Esophagus muscularis mucosa (tissue), 4 donors: ENCODE measurements at regions not wholly inside any gene's neighbourhood (a gene's known extent, or its start where the extent isn't known, plus 50 kb on each side); places are given as distances from the start of the nearest gene placed in this dataset.

Experiments
- CTCF ChIP-seq, 3 experiments: fragments of 200-600 bp in 2 of 3; fragments of 450-650 bp in 1 of 3; sonication (generic) in 2 of 3; IDR thresholded peaks; one replicate each; pipeline ENCODE4 v1.5.1; 2017 to 2019; ENCODE audit warnings: antibody characterized with exemption in 3 of 3, mild to moderate bottlenecking in 2 of 3, moderate library complexity in 1 of 3
- EP300 ChIP-seq: sonication (generic); formaldehyde crosslinking; IDR thresholded peaks from one replicate; pipeline ENCODE4 v1.6.1; 2017; ENCODE audit warnings: antibody characterized with exemption
- POLR2A ChIP-seq: fragments of 450-650 bp; IDR thresholded peaks from one replicate; pipeline ENCODE4 v1.6.1; 2017; ENCODE audit warnings: antibody characterized with exemption, moderate library complexity, mild to moderate bottlenecking, low read depth

- TF ChIP-seq CTCF (IDR thresholded peaks at IDR 0.05) (no peak), POLR2A (no peak), EP300 (no peak)
Observed at GRCh38 chr16:62386411-62386810, 350.2 kb upstream of the CDH8 start.
